Endothelial cell (in vitro differentiated cells): ENCODE measurements at regions not wholly inside any gene's neighbourhood (a gene's known extent, or its start where the extent isn't known, plus 50 kb on each side); places are given as distances from the start of the nearest gene placed in this dataset.

Experiments
- DNase-seq: peaks from one replicate; pipeline ENCODE4 v3.0.0; 2021; ENCODE audit warnings: low spot score
- H3K27ac Mint-ChIP-seq: one replicate; pipeline ENCODE4 v1.8.0; 2021; ENCODE audit warnings: mixed read lengths, inconsistent platforms; ENCODE audit not compliant: unreplicated experiment
- H3K27me3 Mint-ChIP-seq: one replicate; pipeline ENCODE4 v1.8.0; 2021; ENCODE audit warnings: mild to moderate bottlenecking, moderate library complexity, mixed read lengths, inconsistent platforms; ENCODE audit not compliant: unreplicated experiment
- H3K36me3 Mint-ChIP-seq: one replicate; pipeline ENCODE4 v1.8.0; 2021; ENCODE audit warnings: mild to moderate bottlenecking, low read depth, mixed read lengths, inconsistent platforms; ENCODE audit not compliant: unreplicated experiment
- H3K4me1 Mint-ChIP-seq: one replicate; pipeline ENCODE4 v1.8.0; 2021; ENCODE audit warnings: mild to moderate bottlenecking, mixed read lengths, inconsistent platforms; ENCODE audit not compliant: unreplicated experiment
- H3K4me3 Mint-ChIP-seq: one replicate; pipeline ENCODE4 v1.8.0; 2021; ENCODE audit warnings: mild to moderate bottlenecking, mixed read lengths, inconsistent platforms; ENCODE audit not compliant: unreplicated experiment
- H3K9me3 Mint-ChIP-seq: one replicate; pipeline ENCODE4 v1.8.0; 2021; ENCODE audit warnings: mixed read lengths, inconsistent platforms; ENCODE audit not compliant: unreplicated experiment
- TF ChIP-seq, protein P1 (sequence below): fragments of 200-600 bp; sonication (generic); IDR thresholded peaks from one replicate; pipeline ENCODE4 v1.5.0; 2021; ENCODE audit warnings: antibody characterized with exemption; ENCODE audit not compliant: unreplicated experiment

DNA sequence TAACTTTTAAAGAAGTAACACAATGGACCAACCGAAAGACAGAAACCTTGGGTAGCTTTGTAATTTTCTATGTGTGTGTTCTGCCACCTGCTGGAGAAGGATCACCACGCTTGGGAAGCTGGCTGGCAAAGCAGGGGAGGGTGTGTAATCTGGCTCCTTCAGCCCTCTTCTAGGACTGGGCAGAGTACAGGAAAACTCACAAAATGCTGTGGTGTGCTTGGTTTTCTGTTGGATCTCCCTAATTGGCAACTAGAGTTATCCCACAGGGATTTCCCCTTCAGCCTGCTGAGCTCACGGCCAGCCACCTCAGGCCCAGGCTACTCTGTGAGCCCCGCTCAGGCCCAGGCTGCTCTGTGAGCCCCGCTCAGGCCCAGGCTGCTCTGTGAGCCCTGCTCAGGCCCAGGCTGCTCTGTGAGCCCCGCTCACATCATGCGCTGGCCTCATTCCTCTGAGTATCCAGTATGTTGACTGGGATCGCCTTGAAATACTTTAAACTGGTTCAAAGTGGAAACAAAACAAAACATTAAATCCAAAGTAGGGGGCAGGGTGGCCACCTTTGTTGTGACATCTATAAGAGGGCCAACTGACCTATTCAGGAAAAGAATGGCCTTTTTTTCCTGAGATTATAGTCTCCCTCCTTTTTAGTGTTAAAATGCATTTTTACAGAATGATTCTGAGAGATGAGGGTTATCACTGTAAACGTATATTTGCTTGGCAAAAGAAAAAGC, 52.0 kb upstream of the RNU6-8 start:
- H3K9me3 Mint-ChIP-seq, result no peaks in the 10 kb centered on the region
- no peaks in the 10 kb centered on the region for H3K27me3 Mint-ChIP-seq
- TF ChIP-seq, protein P1, sequence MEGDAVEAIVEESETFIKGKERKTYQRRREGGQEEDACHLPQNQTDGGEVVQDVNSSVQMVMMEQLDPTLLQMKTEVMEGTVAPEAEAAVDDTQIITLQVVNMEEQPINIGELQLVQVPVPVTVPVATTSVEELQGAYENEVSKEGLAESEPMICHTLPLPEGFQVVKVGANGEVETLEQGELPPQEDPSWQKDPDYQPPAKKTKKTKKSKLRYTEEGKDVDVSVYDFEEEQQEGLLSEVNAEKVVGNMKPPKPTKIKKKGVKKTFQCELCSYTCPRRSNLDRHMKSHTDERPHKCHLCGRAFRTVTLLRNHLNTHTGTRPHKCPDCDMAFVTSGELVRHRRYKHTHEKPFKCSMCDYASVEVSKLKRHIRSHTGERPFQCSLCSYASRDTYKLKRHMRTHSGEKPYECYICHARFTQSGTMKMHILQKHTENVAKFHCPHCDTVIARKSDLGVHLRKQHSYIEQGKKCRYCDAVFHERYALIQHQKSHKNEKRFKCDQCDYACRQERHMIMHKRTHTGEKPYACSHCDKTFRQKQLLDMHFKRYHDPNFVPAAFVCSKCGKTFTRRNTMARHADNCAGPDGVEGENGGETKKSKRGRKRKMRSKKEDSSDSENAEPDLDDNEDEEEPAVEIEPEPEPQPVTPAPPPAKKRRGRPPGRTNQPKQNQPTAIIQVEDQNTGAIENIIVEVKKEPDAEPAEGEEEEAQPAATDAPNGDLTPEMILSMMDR, result peak; percentile 77
- no peak overlapping the region for H3K4me3 Mint-ChIP-seq
- H3K36me3 Mint-ChIP-seq, result no peaks in the 10 kb centered on the region
- H3K27ac Mint-ChIP-seq, result no peak overlapping the region
- peak; percentile 67 for DNase-seq
- H3K4me1 Mint-ChIP-seq, result peaks cover 9% of the 10 kb centered on the region

DNA sequence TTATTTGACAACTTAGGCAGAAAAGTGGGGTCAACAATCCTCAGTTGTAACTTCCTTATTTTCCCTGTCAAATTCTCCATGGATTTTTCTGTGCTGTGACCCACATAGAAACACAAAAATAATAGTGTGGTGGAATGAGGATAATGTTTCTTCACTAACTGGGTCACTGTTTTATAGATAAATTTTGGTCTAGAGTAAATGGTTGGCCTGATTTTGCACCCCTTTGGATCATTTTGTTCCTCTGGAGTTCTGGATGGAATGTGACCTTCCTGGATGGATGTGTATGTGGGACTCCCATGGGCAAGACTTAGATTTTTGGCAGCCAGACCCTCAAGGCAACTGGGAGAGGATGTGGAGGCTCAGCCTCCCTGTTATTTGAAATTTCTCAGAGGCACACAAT, 52.7 kb upstream of the RNU6-8 start:
- Mint-ChIP-seq H3K36me3 (no peaks in the 10 kb centered on the region), H3K27me3 (no peaks in the 10 kb centered on the region), H3K9me3 (no peaks in the 10 kb centered on the region), H3K4me1 (peaks cover 9% of the 10 kb centered on the region), H3K27ac (no peak overlapping the region), H3K4me3 (no peak overlapping the region)
- DNase-seq, result no peak
- TF ChIP-seq, protein P1, result no peak

DNA sequence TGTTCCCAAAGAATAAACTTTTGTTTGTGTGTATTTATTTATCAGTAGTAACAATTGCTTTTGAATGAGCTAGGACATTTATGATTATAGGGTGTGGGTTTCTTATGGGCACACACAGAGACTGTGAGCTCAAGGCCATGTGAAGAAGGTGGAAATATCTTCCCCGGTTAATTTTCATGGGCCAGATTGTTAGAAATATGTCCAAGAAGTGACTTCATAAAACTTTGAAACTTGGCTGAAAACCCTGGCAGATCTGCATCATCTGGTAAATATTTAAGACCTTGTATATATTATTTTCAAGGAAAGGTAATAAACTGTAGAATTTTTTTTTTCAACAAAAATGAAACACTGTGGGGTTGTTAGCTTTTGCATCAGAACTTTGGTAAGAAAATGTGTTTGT, 53.5 kb upstream of the RNU6-8 start:
- Mint-ChIP-seq H3K4me3 (no peak overlapping the region), H3K9me3 (no peaks in the 10 kb centered on the region), H3K27me3 (no peaks in the 10 kb centered on the region), H3K4me1 (peaks cover 9% of the 10 kb centered on the region), H3K36me3 (no peaks in the 10 kb centered on the region), H3K27ac (no peak overlapping the region)
- TF ChIP-seq, protein P1, result no peak
- DNase-seq, result no peak

DNA sequence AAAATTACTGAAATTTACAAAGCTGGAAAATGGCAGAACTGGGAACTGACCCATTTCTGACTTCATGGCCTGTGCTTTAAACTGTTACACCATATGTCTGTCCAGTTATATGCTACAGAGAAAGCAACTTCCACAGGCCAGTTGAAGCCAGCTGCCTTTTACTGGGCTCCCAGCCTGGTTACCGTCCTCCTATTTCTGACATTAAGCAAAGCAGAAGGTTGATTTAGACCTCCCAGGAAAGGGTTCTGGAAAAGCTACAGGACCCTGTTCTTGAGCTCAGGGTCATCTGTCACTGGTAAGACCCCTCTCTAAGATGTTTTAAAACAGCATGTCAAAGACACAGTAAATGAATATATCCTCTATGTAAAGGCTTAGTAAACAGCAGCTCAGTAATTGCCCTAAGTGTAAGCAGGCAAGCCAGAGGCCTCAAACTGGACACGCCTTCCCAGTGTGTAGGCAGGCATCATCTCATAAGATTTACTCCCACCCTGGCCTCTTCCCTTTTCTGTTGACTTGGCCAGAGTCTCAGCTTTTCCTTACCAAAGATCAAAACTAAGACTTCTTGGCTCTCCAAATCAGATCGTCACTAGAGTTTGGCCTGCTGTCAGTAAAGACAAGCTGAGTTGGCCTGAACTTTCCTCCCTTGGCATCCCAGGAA, 55.4 kb upstream of the RNU6-8 start:
- Mint-ChIP-seq H3K36me3 (no peaks in the 10 kb centered on the region), H3K4me3 (no peak overlapping the region), H3K4me1 (peaks cover 9% of the 10 kb centered on the region), H3K27ac (no peak overlapping the region), H3K27me3 (no peaks in the 10 kb centered on the region), H3K9me3 (no peaks in the 10 kb centered on the region)
- no peak for DNase-seq
- TF ChIP-seq, protein P1, result no peak

DNA sequence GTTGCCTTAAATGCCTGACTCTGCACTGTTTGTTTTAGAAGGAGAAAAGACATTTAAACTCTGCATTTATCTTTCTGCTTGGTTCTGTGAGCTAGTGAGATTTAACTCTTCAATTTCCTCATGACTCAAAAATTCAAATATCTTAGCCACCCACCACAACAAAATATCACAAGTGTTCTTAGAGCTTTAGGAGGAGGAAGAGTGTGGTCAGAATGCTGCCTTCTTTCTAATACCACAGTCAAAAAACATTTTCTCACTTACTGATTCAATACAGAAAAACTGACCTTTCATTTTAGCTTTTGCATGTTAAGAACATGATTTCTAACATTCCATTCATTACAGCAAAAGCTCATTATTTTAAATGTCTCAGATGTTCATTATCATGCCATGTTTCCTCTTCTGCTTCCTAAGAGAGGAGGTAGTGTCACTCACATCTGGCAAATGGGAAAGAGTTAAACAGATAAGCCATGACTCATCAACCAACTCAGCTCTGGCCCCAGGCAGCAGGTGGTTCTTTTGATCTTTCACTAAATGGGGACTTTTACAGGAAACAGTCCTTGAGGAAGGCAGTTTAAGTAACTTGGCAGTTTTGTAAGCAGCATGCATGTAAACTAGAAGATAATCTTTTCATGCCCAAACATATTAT, 56.4 kb upstream of the RNU6-8 start:
- peaks cover 5% of the 10 kb centered on the region for H3K9me3 Mint-ChIP-seq
- DNase-seq, result no peak
- TF ChIP-seq, protein P1, result no peak
- peaks cover 4% of the 10 kb centered on the region for H3K36me3 Mint-ChIP-seq
- no peaks in the 10 kb centered on the region for H3K27me3 Mint-ChIP-seq
- no peak overlapping the region for H3K4me3 Mint-ChIP-seq
- peaks cover 9% of the 10 kb centered on the region for H3K4me1 Mint-ChIP-seq
- H3K27ac Mint-ChIP-seq, result no peak overlapping the region
